Stimulated activated CD4-positive, alpha-beta T cell treated with anti-CD3 and anti-CD28 coated beads, Interleukin-1b, Interleukin-23, amount 100 ng/mL, for 48 hours (primary cell): ENCODE measurements at regions not wholly inside any gene's neighbourhood (a gene's known extent, or its start where the extent isn't known, plus 50 kb on each side); places are given as distances from the start of the nearest gene placed in this dataset.

Experiments used
- DNase-seq: peaks from one replicate; pipeline ENCODE4 v3.0.0-alpha.2; 2020

- no peak for DNase-seq
Observed at GRCh38 chr12:63226792-63227463, 75.9 kb upstream of the AVPR1A start.

GRCh38 chr12:63224396-63224795 lies 73.4 kb upstream of the AVPR1A start:
- no peak for DNase-seq

- DNase-seq = no peak
Observed at GRCh38 chr12:63223128-63223527, 72.1 kb upstream of the AVPR1A start.

GRCh38 chr12:63222582-63222981 lies 71.6 kb upstream of the AVPR1A start:
- no peak for DNase-seq

- DNase-seq = no peak
Observed at GRCh38 chr12:63220921-63221320, 69.9 kb upstream of the AVPR1A start.

- no peak for DNase-seq
Observed at GRCh38 chr12:63212316-63212715, 61.3 kb upstream of the AVPR1A start.

- no peak for DNase-seq
Observed at GRCh38 chr12:63208956-63209355, 58.0 kb upstream of the AVPR1A start.

- no peak for DNase-seq
Observed at GRCh38 chr12:63206909-63207308, 55.9 kb upstream of the AVPR1A start.

GRCh38 chr12:63206494-63206893 lies 55.5 kb upstream of the AVPR1A start:
- no peak for DNase-seq
